NCI-H2081 treated with DMSO at 0.1 percent for 48 hours (cell line): ENCODE measurements at regions not wholly inside any gene's neighbourhood (a gene's known extent, or its start where the extent isn't known, plus 50 kb on each side); places are given as distances from the start of the nearest gene placed in this dataset.

ENCODE experiments used
- DNase-seq: peaks from one replicate; lab custom pipeline; 2025; lab: John Stamatoyannopoulos, UW

DNA sequence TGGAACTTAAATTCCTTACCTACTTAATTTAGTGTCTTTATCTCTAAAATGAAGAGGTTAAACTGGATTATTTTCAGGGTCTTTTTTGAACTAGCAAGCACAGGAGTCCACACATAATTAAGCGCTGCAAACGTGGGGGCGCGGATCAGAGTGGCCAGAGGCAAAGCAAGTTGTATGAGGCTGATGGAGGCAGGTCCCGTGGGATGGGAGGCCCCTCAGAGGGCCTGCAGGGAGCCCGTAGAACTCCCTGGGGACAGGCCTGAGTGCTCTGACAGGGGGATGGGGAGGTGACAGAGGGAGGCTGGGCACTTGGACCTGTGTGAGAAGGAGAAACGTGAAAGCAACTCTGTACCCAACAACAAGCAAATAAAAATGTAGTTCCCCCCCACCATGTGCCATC, 177.8 kb downstream of the ACKR3 start:
- DNase-seq, result no peak

DNA sequence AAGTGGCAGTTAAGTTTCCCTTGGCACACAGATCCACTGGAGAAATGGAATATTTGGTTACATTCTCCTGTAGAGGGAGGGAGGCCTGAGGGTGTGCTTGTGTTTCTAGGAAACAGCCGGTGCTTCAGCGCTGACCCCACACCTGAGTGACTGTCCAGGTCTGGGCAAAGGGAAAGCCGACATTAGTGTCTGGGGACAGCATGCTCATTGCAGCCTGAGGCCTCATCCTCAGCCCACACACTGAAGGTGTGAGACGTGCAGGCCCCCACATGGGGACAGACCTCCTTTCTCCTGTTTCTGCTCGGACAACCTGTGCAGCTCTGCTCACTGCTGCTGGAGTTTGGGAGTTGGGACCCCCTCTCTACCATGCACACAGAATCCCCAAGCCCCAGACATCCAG, 178.3 kb downstream of the ACKR3 start:
- DNase-seq, result no peak

DNA sequence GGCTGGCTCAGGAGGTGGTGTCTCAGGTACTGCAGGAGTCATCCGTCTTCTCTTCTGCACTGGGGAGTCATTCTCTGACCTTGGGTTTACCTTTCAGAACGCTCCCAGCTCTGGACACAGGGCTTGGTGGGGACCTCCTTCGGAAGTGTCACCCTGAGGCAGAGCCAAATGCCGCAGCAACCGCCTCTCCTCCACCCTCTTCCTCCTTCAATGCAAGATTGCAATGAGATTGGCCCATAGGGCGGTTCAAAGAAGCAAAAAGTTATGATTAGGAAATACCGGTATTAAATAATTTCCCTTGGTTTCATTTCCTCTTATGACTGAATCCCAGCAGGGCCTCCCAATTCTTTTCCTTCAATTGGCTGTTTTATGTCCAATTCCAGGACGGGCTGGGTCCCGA, 178.8 kb downstream of the ACKR3 start:
- no peak for DNase-seq

DNA sequence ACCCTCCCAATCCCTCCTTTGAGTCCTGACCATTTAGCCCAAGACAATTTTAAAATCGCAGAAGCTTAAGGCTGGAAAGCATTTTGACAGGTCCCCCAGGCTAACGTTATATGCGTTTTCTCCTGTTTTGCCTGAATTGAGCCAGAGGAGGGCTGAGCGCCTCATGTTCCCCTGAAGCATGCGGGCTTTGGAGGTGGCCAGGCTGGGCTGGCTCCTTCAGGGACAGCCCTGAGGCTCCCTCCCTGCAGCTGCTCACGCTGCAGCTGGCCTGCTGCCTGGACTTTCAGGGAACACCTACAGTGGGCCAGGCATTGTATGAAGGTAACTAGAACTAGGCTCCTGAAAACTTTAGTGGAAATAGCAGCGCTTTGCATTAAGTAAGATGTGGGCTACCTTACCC, 179.2 kb downstream of the ACKR3 start:
- DNase-seq, result no peak

DNA sequence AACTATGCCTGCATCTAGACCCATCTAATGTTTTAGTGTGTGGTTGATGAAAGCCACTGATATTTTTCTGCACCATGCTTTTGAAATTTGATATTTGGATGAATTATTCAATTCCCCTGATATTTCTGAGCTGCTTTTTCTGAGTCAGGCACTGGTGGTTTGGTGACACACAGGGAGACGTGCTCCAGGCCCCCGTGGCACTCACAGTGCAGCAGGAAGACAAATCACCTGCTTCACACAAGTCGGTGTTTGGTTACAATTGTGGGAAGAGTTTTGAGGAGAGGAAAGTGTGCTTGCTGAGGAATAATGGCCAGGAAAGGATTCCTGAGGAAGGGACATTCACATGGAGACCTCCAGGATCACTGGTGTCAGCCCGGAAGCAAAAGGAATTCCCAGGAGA, 179.7 kb downstream of the ACKR3 start:
- no peak for DNase-seq

DNA sequence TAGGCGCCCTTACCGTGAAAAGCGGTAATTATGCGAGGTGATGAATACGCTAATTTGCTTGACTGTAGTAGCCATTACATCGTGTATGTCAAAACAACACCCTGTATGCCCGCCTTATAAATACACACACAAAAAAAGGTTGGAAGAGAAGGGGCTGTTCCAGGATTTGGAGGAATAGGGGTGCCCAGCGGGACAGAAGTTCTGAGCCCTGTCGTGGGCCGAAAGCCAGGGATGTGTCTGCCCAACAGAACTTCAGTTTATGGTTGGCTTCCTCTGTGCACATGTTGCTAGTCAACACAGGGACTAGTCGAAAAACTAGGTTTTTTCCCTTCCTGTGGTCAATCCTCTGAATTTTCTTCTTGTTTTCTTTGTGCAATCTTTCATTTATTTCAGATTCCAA, 182.5 kb downstream of the ACKR3 start:
- DNase-seq, result no peak

DNA sequence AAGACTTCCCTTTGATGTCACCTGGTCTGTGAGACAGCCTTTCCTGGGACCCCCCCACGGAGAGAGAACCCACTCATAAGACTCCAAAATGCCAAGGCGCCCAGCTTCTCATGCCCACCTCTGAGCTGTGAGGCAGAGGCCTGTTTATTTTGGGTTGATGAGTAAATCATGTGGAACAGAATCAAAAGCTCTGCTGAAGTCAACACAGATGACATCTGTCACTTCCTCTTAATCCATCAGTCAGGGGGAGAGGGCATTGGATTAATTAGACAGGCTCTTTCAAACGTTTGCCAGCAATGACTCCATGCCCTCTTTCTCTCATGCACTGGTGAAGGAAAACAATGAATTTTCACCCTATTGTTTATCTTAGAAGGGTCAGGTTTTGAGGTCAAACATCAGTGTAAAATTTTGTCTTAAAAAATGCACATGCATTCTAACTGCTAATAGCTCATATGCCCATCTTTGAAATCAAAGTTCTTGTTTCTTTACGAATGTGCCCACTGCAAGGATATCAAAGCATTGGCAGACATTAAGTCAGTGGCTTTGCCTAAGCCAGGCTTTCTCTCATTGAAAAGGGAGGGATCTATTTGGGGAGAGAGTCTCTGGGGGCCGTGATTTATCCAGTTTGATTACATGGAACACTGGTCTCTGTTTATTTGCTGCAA, 184.1 kb downstream of the ACKR3 start:
- no peak for DNase-seq

DNA sequence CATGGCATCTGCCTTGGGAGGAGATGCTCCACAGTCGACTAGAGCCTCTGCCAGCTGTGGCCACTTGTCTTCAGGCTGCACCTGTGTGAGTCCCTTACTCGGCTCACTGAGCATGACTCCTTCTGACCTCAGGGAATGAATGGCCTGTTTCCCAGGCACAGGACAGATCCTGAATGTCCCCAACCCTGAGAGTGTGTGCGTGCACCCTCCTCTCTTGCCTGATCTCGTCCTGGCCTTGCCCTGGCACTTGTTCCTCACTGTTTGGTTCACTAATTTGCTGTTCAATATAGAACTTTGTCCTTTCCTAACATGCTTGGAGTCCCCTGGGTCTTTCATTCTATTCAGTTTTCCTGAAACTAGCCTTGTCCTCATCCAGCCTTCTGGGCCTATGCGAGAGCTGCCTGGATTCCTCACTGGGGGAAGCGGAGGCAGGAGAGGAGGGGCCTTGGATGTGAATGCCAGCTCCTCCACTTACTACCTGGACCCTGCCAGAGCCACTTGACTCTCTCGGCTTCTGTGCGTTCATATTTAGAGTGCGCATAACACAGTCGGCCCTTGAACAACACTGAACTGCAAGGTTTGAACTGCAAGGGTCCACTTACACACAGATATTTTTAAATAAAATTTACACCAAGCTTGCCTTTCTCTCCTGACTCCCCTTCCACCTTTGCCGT, 184.8 kb downstream of the ACKR3 start:
- no peak for DNase-seq

DNA sequence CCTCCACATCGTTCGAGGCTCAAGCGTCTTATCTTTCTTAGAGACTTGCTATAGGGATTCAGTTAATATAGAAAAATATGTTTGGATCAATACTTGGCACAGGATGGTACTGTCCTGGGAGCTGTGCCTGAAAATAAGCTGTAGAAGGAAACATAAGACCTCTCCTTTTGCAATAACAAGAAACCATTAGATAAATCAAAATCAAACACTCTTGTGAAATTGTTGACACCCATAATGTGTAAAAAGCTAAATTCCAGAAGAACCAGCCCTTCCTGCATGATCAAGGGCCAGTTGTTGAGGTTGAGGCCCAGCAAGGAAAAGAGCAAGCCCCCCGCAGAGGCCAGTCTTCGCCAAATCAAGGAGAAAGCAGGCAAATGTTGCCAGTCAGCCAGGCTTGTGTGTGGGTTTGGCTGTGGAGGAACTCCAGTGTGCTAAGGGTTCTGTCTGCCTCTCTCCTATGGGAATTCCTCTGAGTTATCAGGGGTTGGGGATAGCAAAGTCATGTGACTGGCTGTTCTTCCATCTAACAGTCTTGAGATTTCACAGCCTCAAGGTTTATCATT, 185.7 kb downstream of the ACKR3 start:
- DNase-seq, result no peak

DNA sequence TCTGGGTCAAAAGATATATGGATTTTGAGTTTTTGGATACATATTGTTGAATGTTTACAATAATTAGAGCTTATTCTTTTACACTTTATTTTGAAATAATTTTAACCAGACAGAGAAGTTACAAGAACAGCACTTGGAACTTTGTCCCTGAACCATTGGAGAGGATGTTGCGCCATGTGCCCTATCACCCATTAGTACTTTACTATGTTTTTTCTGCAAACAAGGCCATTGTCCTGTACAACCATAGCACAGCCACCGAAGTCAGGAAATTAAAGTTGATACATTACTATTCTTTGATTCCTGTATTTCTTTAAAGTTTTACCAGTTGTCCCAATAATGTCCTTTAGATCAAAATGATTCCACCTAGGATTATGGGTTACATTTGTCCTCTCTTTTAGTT, 188.8 kb downstream of the ACKR3 start:
- no peak for DNase-seq

DNA sequence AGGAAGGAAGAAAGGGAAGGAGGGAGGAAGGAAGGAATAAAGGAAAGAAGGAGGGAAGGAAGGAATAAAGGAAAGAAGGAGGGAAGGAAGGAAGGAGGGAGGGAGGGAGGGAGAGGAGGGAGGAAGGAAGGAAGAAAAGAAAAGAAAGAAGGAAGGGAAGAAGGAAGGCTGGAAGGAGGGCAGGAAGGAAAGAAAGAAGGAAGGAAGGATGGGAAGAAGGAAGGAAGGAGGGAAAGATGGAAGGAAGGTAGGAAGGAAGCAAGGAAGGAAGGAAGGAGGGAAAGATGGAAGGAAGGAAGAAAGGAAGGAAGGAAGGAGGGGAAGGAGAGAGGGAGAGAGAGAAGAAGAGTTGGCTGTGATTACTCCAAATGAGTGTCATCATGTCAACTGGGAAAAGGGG, 190.6 kb downstream of the ACKR3 start:
- no peak for DNase-seq

DNA sequence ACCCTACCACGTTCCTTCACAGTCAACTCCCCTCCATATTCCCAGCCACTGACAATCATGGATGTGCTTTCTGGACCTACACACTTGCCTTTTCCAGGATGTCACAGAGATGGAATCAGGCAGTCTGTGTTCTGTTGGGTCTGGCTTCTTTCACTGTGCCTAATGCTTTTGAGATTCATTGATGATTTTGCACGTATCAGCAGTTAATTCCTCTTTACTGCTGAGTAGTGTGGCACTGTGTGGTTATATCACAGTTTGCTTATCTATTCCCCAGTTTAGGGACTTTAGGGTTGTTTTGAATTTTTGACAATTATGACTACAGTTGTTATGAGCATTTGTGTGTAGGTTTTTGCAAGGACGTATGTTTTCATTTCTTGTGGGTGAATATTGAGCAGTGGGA, 191.7 kb downstream of the ACKR3 start:
- no peak for DNase-seq

DNA sequence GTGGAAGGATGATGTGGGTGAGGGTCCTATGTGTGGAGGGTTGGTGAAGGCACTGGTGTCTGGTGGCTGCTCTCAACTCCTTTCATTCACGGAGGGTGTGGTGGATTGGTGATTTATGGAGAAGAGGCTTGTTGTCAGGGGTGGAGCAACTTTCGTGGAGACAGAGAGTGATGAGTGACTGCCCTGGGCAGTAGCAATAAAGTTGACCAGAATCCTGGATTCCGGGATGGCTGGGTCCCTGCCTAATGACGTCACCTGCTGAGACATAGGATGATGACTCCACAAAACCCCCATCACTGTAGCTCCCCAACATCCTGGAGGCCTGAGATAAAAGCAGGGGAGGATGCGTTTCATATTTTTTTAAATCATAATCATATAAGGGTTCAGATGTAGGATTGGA, 193.0 kb downstream of the ACKR3 start:
- DNase-seq, result no peak

DNA sequence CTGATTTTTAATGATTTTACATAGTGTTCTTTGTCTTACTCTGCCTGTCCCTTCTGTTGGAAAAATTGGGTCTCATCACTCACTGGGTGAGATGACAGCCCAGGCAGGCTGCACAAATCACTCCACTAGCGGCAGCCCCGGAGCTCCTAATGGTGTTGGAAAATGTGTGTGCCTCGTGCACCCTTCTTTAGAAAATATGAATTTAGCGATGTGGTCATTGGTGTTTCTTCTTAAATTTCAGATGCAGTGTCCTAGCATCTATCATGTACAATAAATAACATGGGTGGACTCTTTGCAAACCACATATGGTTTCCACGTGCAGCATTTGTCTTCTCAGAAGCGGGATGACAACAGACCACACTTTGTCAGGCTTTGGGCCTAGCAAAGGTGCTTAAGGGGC, 194.2 kb downstream of the ACKR3 start:
- DNase-seq, result no peak

DNA sequence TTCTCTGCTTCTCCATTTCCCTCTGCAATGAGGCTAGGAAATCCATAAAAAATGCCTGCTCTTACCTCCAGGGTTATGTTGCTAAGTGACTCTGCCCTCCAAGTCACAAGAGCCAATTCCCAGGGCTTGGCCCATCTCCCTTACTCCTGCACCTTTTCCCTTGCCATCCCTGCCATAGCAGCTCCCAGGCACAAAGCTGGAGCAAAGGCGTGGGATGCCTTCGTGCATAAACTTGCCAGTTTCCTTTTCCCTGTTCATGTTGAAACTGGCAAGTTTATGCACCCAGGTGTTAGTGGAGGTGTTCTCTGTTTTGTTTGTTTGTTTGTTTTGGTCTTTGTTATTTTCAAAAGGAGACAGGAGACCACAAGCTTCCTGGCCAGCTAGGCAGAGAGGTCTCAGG, 195.1 kb downstream of the ACKR3 start:
- no peak for DNase-seq

DNA sequence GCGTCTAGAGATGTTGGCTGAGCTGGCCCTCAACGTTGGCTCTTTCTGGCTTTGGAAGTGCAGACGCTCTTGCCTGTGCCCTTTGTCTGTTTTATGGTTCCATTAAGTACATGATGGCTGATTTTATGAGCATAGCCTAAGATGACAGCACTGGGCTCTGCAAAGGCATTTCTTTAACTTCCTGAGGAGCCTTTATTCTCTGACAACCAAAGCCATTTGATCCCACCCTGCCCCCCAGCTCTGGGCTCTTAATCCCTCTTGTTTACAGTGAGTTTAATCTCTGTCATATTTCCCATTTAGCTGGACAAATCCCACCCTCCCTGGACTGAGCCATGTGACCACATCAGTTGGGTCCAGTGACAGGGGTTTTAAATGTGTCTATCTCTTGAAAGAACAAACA, 195.9 kb downstream of the ACKR3 start:
- no peak for DNase-seq

DNA sequence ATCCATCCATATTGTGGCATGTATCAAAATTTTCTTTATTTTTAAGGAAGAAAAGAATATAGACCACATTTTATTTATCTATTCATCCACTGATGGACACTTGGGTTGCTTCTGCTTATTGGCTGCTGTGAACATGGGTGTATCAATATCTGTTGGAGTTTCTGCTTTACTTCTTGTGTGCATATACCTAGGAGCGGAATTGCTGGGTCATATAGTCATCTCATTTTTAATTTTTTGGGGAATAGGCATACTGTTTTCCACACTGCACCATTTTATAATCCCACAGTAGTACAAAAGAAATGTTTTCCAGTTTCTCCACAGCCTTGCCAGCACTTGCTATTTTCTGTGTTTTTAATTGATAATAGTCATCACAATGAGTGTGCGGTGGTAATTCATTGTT, 197.2 kb downstream of the ACKR3 start:
- DNase-seq, result no peak

DNA sequence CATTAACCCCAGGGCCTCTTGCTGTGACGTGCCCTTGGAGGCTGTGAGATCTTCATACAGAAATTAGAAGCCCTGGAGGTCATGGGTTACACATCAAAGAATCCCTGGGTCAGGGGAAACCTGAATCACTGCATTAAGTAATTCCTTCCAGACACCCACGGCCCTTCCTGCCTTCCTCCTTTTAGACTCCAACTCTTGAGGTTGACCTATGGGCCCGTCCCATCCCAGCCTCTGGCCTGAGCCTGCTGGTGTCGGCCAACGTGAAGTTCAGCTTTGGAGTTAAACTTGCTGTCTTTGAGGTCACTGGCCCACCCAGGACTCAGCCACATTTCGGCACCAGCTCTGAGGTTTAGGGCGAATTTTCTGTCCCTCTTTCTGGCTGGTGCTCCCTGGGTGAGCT, 198.3 kb downstream of the ACKR3 start:
- no peak for DNase-seq

DNA sequence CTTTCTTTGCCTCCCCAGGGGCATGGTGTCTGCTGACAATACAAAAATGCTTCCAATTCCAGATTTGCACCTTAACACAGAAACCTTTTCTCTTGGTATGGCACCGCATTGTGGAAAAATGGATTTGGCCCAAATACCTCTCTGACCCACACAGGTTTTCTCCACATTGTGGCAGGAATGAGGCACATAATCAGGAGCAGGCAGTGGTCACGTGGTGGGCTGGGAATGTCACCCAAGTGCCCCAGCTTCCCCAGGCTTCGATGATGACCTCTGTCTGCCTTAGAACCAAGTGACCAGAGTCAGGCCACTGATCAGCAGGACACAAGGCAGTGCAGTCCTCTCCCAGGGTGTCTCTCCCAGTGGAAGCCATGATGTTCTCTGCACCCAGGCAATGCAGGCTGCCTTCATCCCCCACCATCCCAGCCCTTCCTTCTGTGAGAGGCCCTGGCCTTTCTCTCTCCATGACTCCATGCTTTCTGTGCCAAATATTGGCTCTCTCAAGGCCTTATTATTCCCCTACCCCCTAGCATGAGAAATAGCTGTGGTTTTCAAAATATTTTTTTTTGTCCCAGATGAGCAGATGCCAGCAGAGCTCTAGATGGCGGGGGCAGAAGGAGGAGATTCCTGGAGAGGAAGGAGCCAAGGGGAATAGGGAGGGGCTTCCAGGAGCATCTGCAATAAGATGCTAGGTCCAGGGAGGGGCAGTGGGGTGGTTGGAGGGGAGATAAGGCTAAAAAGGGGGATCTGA, 198.9 kb downstream of the ACKR3 start:
- DNase-seq, result no peak

DNA sequence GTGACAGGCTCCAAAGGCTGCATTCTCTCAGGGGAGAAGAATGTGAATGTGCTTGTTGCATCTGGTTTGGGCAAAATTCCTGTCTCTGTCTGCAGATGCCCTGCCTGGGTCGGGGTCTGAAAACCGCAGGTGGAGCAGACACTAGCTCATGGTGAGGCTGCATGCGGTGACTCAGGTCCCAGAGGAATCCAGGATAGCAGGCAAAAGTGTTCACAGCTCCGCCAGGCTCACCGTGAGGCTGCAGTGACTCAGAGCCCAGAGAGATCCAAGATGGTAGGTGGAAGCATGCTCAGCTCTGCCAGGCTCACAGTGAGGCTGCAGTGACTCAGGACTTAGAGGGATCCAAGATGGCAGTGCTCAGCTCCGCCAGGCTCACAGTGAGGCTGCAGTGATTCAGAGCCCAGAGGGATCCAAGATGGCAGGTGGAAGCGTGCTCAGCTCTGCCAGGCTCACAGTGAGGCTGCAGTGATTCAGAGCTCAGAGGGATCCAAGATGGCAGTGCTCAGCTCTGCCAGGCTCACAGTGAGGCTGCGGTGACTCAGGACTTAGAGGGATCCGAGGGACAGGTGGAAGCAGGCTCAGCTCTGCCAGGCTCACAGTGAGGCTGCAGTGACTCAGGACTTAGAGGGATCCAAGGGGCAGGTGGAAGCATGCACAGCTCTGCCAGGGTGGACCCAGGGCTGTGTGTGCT, 200.5 kb downstream of the ACKR3 start:
- no peak for DNase-seq

DNA sequence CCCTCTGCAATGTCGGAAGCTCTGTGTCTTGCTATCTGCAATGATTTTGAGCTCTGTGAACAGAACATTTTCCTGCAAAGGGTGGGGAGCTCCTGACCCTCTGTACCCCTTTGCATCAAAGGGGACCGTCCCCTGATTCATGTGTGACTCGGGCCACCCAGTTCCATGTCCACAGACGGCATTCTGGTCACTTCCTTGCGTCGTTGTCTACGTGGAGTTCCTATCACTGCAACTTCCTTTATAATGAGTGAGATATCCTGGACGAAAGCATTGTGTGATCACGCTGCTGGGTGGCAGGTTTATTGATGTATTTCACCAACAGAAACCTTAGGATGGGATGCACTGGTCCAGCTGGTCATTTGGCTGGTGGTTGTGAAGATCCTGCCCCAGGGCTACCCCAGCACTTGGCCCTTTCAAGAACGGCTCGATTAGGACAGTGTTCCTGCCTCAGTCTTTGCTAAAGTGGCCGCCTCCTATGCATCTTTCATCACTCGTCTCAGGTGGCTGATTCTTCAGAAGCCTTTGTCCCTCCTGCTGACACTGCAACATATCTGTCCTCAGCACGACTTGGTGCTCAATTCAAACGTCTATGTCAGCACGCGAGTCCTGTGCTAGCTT, 202.7 kb downstream of the ACKR3 start:
- DNase-seq, result no peak

DNA sequence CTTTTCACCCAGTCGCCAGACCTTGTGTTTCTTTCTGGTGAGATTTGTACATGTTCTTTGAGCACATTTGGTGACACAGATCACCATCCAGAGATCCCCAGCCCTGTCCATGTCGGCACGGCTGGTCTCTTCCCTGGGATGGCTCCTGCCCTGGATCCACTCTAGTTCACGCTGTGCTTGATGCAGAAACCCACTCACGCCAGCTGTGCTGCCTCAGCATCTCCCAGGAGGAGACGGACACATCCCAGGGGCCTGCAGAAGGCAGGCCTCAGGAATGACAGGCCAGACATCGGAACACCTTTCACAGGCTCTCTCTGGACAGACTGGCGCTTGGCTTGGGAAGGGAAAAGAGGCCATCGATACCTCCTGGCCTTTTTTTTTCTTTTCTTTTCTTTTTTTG, 203.6 kb downstream of the ACKR3 start:
- no peak for DNase-seq
